Right atrium auricular region (tissue), 2 donors: ENCODE measurements at regions not wholly inside any gene's neighbourhood (a gene's known extent, or its start where the extent isn't known, plus 50 kb on each side); places are given as distances from the start of the nearest gene placed in this dataset.

ENCODE experiments used
- DNase-seq: peaks from one replicate; pipeline ENCODE4 v3.0.0-alpha.2; 2019; ENCODE audit warnings: low spot score
- H3K27ac ChIP-seq, 2 donors: fragments of 200-600 bp; sonication (generic); 1 replicate in 1 of 2; 2 replicates in 1 of 2; pipeline ENCODE4 v1.5.1; 2016 to 2019
- H3K27me3 ChIP-seq, 2 donors: fragments of 200-600 bp; sonication (generic); one replicate each; pipeline versions ENCODE4 v1.5.1 to v1.6.0; 2017 to 2019
- H3K36me3 ChIP-seq: fragments of 200-600 bp; sonication (generic); one replicate; pipeline ENCODE4 v1.5.1; 2016
- H3K4me1 ChIP-seq, 2 donors: fragments of 200-600 bp; sonication (generic); one replicate each; pipeline versions ENCODE4 v1.5.1 to v1.6.0; 2017 to 2019
- H3K4me3 ChIP-seq, 2 donors: fragments of 200-600 bp; sonication (generic); 1 replicate in 1 of 2; 2 replicates in 1 of 2; pipeline ENCODE4 v1.5.1; 2017 to 2019; ENCODE audit warnings: mild to moderate bottlenecking in 1 of 2, moderate library complexity in 1 of 2
- H3K9me3 ChIP-seq, 2 donors: fragments of 200-600 bp; sonication (generic); one replicate each; pipeline ENCODE4 v1.5.1; 2019
- TF ChIP-seq, protein P1 (sequence below), 2 donors: fragments of 200-600 bp; sonication (generic); IDR thresholded peaks; one replicate each; pipeline ENCODE4 v1.5.1; 2019; ENCODE audit warnings: antibody characterized with exemption in 2 of 2

- DNase-seq: no peak
- Histone ChIP-seq H3K36me3 (no peaks in the 10 kb centered on the region), H3K4me3 (no peak overlapping the region), H3K9me3 (no peaks in the 10 kb centered on the region), H3K4me1 (no peaks in the 10 kb centered on the region), H3K27ac (no peak overlapping the region), H3K27me3 (no peaks in the 10 kb centered on the region)
- TF ChIP-seq, protein P1, sequence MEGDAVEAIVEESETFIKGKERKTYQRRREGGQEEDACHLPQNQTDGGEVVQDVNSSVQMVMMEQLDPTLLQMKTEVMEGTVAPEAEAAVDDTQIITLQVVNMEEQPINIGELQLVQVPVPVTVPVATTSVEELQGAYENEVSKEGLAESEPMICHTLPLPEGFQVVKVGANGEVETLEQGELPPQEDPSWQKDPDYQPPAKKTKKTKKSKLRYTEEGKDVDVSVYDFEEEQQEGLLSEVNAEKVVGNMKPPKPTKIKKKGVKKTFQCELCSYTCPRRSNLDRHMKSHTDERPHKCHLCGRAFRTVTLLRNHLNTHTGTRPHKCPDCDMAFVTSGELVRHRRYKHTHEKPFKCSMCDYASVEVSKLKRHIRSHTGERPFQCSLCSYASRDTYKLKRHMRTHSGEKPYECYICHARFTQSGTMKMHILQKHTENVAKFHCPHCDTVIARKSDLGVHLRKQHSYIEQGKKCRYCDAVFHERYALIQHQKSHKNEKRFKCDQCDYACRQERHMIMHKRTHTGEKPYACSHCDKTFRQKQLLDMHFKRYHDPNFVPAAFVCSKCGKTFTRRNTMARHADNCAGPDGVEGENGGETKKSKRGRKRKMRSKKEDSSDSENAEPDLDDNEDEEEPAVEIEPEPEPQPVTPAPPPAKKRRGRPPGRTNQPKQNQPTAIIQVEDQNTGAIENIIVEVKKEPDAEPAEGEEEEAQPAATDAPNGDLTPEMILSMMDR (IDR thresholded peaks at IDR 0.05): no peak
Measured at GRCh38 chr20:60431349-60431748, 473.1 kb downstream of the CDH26 start.

- no peak for DNase-seq
- no peaks in the 10 kb centered on the region for H3K27me3 ChIP-seq
- no peak overlapping the region for H3K27ac ChIP-seq
- H3K4me1 ChIP-seq: no peaks in the 10 kb centered on the region
- H3K36me3 ChIP-seq: no peaks in the 10 kb centered on the region
- H3K9me3 ChIP-seq: no peaks in the 10 kb centered on the region
- TF ChIP-seq, protein P1 (IDR thresholded peaks at IDR 0.05): no peak
- H3K4me3 ChIP-seq: no peak overlapping the region
Measured at GRCh38 chr20:60437418-60437817, 479.2 kb downstream of the CDH26 start.

DNA sequence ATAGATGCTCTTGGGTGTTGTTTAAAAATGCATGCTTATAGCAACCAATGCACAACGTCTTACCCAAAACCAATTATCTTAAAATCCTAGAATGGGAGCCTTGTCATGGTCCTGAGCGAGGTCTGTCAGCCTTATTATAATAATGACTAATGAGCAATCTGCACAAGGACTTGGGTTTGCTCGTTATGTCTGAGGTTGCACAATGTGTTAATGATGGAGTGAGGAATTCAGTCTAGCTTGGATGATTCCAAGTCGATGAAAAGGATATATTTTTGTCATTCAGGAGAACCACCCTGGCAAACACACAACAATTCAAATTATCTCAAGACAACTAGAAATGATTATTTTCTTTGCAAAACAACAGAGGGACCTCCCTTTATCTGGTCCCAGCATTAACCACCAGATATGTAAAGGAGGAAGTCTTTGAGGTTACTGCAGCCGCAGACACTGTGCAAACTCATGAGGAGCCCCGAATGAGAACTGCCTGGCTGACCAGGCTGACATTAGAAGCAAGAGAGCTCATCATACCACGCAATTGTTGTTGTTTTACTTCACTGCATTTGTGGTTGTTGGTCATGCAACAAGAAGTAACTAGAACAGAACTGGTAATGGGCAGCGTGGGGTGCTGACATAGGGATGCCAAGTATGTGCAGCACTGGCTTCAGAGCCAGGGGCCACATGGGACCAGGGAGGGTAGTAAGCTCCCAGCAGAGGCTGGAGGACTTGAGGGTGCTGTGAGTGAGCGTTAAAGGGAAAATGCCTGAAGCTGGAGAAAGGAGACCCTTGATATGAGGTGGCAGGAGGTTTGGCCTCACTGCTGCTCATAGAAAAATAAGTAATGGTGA, 488.3 kb downstream of the CDH26 start:
- DNase-seq: no peak
- TF ChIP-seq, protein P1 (IDR thresholded peaks at IDR 0.05): no peak
- no peak overlapping the region for H3K4me3 ChIP-seq
- H3K9me3 ChIP-seq: no peaks in the 10 kb centered on the region
- no peaks in the 10 kb centered on the region for H3K27me3 ChIP-seq
- H3K36me3 ChIP-seq: no peaks in the 10 kb centered on the region
- no peaks in the 10 kb centered on the region for H3K4me1 ChIP-seq
- no peak overlapping the region for H3K27ac ChIP-seq

- Histone ChIP-seq H3K9me3 (no peaks in the 10 kb centered on the region), H3K36me3 (no peaks in the 10 kb centered on the region), H3K4me3 (no peak overlapping the region), H3K4me1 (no peaks in the 10 kb centered on the region), H3K27me3 (no peaks in the 10 kb centered on the region), H3K27ac (no peak overlapping the region)
- TF ChIP-seq, protein P1 (IDR thresholded peaks at IDR 0.05): no peak
- DNase-seq: no peak
Measured at GRCh38 chr20:60447703-60448102, 489.5 kb downstream of the CDH26 start.

GRCh38 chr20:60453388-60454246, 495.4 kb downstream of the CDH26 start:
- Histone ChIP-seq H3K4me3 (no peak overlapping the region), H3K4me1 (no peaks in the 10 kb centered on the region), H3K36me3 (no peaks in the 10 kb centered on the region), H3K9me3 (no peaks in the 10 kb centered on the region), H3K27me3 (no peaks in the 10 kb centered on the region), H3K27ac (no peak overlapping the region)
- DNase-seq: no peak
- TF ChIP-seq, protein P1 (IDR thresholded peaks at IDR 0.05): no peak
